ENCODE measurements at regions not wholly inside any gene's neighbourhood (a gene's known extent, or its start where the extent isn't known, plus 50 kb on each side); places are given as distances from the start of the nearest gene placed in this dataset.

DNA sequence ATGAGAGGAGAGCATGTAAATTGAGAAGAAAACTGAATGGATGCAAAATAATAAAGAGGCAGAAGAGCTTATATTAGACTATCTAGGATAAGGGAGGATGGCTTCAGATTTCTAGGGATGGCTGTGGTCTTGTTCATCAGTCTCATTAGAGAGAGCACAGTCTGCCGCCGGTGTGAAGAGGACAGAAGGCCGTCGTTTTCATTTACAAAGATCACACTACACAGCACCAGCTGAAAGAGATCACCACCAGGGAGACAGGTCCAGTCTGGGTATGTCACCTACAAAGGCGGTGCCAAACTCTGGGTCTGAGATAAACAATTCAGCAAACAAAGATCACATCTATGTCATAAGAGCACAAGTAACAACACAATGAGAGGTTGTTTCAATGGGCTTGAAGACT, 1222.3 kb upstream of the SLC10A2 start:
- TF ChIP-seq EP300 (IDR thresholded peaks at IDR 0.05; ENCODE audit: borderline replicate concordance) (no peak), CREB1 (IDR thresholded peaks at IDR 0.05; ENCODE audit: low read depth) (no peak), NFIC (IDR thresholded peaks at IDR 0.05) (no peak), CEBPB (IDR thresholded peaks at IDR 0.05) (no peak)
- TF ChIP-seq, protein P1, sequence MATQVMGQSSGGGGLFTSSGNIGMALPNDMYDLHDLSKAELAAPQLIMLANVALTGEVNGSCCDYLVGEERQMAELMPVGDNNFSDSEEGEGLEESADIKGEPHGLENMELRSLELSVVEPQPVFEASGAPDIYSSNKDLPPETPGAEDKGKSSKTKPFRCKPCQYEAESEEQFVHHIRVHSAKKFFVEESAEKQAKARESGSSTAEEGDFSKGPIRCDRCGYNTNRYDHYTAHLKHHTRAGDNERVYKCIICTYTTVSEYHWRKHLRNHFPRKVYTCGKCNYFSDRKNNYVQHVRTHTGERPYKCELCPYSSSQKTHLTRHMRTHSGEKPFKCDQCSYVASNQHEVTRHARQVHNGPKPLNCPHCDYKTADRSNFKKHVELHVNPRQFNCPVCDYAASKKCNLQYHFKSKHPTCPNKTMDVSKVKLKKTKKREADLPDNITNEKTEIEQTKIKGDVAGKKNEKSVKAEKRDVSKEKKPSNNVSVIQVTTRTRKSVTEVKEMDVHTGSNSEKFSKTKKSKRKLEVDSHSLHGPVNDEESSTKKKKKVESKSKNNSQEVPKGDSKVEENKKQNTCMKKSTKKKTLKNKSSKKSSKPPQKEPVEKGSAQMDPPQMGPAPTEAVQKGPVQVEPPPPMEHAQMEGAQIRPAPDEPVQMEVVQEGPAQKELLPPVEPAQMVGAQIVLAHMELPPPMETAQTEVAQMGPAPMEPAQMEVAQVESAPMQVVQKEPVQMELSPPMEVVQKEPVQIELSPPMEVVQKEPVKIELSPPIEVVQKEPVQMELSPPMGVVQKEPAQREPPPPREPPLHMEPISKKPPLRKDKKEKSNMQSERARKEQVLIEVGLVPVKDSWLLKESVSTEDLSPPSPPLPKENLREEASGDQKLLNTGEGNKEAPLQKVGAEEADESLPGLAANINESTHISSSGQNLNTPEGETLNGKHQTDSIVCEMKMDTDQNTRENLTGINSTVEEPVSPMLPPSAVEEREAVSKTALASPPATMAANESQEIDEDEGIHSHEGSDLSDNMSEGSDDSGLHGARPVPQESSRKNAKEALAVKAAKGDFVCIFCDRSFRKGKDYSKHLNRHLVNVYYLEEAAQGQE (IDR thresholded peaks at IDR 0.05; ENCODE audit: low read depth) = no peak
